Pons (tissue), 1 donor: ENCODE measurements at regions not wholly inside any gene's neighbourhood (a gene's known extent, or its start where the extent isn't known, plus 50 kb on each side); places are given as distances from the start of the nearest gene placed in this dataset.
A peak's percentile ranks its signal among the peaks of the same experiment; 100 is the strongest.

Source experiments
- DNase-seq: peaks from one replicate; pipeline ENCODE4 v3.0.0-alpha.2; 2016; ENCODE audit warnings: low spot score

DNA sequence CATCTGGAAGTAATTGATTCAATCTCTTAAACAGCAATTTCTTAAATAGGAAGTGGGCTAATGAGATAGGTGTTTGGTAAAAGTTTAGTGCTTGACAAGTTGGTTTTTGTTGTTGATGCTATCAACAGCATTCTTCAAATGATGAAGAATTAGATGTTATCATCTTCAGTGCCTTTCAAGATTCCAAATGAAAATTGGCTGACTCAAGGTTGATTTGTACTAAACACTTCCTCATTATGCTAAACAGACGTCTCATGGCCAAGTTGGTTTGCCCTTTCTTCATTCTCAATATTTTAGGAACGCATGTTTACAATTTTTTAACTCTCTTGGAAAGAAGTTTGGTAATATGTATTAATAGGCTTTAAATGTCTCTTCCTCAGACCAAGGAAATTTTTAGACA is 86.0 kb downstream of the MID1IP1 start:
- no peak for DNase-seq

DNA sequence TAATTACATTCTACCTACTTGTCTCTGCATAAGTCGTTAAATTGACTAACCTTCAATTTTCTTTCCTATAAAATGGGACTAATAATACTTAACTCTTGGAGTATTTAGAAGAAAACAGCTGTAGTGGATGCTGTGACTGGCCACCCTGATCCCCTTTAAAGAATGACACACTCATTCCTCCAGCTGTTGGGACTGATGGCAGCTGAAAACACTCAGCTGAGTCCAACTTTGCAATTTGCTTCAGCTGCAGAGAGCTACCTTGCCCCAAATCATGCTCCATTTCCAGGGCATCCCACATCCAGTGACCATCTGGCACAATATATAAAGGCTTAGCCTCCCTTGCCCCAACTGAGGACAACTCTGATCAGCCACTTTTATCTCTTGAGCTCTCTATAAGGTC is 89.1 kb downstream of the MID1IP1 start:
- no peak for DNase-seq

DNA sequence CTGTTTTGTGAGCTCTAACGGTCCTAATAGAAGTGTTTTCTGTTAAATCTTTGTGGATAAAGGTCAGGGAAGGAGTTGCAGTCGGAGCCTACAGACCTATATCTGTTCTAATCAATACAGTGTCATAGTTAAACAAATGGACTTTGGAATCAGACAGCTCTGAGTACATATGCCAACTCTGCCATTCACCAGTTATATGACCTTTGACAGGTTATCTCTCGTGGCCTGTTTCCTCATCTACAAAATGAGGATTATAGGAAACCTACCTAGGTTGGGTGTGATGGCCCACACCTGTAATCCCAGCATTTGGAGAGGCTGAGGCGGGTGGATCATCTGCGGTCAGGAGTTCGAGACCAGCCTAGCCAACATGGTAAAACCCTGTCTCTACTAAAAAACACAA is 89.7 kb downstream of the MID1IP1 start:
- DNase-seq, result no peak

DNA sequence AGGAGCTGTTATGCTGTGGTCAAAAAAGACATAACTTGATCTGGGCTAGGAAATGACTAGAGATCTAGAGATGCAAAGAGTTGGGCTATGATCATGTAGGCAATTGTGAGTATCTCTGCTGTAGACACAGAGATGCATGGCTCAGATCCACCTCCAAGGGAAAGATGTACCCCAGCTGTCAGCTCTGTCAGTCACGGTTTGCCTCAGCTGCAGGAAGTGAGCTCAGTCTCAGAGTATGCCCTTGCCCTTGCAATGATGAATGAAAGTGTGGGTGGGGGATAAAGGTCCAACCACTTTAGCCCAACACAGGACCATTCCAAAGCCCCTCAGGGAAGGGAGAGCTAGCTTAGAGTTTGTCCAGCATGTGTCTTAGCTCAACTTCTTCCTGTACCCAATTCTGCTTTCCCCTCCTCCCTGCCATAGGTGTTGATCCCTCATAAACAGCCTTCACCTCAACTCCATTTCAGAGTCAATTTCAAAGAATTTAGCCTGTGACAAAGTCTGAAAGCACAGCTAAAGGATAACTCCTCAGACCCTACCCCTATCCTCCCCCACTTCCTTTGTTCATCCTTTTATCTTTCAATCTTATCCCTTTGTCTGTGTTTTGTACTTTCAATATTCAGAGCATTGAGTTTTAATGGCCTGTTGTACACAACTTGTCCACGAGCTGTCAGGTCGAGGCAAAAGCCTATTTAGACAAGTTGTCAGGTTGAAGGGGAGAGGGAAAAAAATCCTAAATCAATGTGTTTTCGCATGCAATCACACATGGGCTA is 90.6 kb downstream of the MID1IP1 start:
- no peak for DNase-seq

DNA sequence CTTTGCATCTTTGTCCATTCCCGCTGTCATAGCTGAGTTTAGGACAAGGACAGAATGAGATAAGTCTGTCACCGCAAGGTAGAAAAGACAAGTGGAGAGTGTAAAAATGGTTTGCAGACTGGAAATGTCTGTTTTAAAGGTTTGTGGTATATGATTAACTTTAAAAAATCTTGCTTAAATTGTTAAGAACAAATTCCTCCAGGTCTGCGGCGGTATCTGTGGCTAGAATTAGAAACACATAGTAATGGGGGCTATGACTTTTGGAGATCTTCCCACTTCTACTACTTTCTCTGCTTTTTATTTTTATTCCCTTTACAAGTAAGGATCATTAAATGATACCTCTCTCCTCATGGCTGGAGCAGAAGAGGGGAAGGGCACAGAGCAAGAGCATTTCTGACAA is 92.2 kb downstream of the MID1IP1 start:
- no peak for DNase-seq

DNA sequence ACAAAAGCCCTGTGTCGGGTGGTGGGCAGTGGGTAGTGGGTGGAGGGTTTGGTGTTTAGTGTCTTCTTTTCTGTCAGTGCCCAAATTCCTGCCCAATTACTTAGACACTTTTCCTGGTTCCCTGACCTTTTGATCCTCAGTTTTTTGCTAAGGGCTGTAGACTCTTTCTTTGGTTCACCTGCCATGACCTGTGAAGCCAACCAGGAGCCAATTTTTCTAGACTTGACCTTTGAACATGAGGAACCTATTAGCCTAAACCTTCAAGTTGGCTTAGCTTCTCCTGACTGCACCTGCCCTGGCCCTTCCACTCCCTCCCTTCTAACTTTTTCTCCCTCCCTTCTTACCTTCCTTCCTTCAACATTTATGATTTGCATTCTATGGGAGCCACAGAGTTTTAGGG is 94.5 kb downstream of the MID1IP1 start:
- no peak for DNase-seq

DNA sequence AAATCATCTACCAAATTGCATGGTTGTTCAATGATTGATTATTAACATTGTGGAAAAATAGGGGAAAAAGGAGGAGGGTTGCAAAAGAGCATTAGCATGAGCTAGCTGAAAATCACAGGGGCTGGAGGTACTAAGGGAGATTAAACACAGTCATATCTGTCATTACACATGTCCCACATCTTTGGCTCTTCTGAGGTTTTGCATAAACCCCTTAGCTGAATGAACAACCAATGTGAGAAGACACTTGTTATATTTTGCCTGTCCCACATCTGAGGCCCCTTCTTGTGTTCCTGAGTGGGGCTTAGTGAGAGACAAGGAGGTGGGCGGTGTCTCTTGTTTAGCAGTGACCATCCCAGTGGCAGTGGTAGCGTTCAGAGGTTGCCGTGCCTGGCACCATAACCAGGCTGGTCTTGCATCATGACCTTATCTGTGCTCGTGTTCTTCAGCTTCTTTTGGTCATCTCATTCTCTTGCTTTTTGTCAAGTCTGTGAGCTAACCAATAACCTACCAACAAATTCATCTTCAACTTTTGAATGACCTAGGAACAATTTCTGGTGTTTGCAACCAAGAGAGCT is 95.6 kb downstream of the MID1IP1 start:
- no peak for DNase-seq

DNA sequence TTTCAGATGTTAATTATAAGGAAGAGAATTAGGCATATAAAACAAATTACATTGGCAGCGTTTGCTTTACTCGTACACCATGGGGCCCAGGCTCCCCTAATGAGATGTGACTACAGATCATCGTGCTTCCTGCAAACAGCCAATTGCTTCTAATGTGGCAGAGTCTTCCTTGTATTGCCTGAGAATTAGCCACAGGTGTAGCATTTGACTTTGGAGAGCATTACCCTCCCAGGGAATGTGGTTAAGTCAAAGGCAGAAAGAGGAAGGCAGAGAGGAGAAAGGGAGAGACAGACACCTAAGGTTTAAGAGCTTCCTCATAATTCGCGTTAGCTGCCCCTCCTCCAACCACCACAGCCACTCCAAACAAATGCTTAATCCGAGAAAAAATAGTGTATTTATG is 97.0 kb downstream of the MID1IP1 start:
- peak; percentile 1 for DNase-seq

DNA sequence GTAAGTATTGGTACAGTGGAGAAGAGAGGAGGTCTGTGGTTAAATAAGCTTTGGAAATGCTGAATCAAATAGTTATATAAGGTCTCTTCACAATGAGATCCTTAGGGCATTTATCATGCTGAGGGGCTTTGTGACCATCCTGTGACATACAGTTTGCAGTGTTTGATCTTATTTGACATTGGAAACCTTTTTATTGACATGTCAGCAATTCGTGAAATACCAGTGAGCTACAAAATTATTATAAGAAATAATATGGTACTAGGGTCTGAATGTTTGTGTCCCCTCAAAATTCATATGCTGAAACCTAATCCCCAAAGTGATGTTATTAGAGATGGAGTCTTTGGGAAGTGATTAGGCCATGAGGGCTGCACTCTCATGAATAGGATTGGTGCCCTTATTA is 98.4 kb downstream of the MID1IP1 start:
- no peak for DNase-seq

DNA sequence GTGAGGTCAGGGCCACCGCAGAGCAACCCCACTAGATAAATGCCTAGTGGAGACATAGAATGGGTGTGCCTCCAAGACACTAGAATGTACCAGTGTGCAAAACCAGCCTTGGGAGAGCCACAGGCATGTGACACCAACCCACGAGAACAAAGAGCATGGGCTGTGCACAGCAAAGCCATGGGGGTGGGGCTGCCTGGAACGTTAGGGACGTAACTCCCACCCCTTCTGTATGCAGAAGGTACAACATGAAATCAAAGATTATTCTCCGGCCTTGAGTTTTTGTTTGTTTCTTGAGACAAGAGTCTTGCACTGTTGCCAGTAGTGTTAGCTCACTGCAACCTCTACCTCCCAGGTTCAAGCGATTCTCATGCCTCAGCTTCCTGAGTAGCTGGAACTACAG is 99.5 kb downstream of the MID1IP1 start:
- no peak for DNase-seq

DNA sequence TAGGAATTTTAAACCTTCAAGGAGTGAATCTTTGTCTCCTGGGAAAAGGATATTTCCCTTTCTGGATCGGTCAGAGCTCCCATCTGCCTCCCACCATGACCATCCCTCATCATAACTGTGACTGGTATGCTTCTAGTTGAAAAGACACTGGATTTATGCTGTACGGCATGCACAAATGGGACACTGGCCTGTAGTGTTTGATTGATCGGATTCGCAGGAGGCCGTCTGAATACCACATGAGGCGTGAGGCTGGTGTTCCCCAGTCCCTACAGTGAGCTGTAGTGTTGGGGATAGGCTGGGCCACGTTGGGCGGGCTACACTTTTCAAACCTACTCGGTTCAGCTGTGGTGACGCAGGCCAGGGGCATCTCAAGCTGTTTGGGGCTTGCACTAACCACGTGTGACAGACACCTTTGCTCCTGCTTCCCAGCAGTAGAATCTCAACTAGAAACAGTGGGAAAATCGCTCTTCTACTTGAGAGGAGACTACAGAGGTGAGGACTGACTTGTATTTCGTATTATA is 101.8 kb downstream of the MID1IP1 start:
- DNase-seq, result no peak

DNA sequence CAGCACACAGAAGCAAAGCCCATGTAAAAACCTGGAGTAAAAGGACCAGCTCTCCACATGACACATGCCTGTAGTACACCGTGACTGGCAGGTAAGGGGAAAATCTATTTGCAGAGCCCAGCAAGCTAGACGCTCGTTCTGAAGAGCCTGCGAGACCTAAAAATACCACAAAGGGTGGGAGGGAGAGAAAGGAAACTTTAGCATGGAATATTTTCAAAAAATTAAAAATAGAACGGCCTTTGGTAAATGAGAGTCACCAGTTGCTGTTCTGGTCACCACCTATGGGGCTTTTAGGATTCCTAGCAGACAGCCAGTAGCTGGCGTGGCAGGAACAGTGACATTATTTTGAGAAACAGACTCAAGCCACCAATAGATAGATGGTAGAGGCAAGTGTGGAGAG is 115.5 kb downstream of the MID1IP1 start:
- no peak for DNase-seq

DNA sequence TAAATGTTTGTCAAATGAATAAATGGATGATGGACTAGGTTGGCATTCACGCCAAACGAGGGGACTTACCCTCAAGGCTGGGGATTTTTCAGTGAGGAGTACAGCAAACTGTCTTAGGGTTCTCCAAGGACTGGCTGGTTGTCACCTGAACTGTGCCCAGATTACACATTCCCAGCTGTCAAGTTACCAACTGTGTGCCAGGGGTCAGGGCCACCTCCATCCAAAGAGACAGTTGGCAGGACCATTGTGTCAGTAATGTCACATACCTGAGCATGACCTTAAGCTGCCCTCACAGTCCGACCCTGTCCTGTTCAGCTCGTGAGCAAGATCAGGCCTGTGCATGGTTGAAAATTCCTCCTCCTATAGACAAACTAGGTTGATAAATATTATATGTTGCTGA is 116.7 kb downstream of the MID1IP1 start:
- no peak for DNase-seq

DNA sequence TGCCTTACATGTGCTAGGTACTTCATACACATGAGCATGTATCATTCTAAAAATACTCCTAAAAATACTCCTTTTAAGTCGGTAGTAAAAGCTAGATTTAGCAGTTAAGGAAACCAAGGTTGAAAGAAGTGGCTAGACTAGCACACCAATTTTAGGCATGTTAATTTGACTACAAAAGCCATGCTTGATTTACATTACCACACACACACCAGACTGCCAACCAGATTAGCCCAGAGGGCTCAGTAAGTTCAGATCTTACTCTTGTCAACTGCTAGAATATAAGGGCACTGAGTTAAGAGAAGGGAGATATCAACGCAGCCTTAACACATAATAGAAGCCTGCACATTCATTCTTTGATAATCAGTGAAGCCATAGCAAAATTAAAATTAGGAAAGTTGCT is 117.9 kb downstream of the MID1IP1 start:
- no peak for DNase-seq

DNA sequence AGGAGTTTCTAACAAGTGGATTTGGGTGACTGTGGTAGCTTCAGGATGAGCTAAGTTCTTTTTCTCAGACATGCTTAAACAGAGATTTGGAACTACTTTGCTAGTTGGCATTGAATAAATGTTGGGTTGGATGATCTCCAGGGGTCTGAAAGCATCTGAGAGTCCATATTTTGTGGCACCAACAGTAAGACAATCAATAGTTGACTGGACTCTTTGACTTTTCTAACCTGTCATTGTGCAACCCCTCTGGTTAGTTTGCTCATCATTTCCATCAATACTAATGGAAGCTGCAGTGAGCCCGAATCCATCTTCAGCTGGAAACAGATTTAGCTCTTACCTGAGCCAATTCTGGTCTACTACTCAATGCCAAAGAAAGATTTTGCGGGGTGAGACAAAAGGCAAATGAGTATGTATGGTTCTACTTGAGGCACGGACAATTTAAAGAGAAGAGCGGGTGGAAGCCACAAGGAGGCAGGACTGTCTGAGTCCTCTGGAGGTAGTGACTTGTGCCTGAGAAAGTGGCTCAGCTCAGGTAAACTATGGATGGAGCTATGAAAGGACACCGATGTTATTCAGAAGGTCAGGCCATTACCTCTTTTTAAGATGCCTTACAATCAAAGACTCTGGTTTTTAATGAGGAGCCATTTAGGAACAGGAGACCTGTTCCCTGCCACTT is 118.7 kb downstream of the MID1IP1 start:
- no peak for DNase-seq

DNA sequence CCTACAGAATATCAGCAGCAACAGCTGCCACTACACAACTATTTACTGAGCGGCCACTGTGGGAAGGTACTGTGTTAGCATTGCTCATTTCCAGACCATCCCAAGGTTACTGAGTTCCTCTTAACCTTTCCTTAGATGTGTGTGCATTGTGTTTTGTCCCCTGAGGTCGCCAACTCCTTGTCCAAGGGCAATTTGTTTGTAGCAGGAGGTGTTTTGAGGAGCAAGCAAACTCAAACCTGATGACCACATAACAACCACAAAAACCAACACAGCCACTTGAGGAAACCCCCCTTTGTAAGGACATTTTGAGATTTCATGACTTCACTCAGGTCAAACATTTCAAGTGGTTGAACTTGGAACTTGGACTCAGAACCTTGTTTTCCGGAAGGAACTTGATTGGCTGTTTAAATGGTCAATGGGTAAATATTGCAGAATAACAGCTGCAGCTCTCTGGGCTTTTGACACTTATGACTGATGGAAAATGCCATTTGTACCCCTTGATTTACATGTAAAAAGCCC is 122.3 kb downstream of the MID1IP1 start:
- no peak for DNase-seq

DNA sequence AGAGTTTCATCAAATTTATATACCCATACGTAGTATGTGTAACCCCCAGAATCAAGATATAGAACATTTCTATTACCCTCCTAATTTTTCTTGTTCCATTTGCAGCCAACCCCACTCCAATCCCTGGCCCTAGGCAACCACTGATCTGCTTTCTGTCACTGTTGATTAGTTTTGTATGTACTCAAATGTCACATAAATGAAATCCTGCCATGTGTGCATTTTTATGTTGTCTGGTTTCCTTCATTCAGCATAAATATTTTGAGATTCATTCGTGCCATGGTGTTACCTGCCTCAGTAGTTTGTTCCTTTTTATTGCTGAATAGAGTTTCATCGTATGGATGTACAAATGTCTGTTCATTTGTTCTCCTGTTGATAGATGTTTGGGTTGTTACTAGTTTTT is 126.3 kb downstream of the MID1IP1 start:
- DNase-seq, result no peak

DNA sequence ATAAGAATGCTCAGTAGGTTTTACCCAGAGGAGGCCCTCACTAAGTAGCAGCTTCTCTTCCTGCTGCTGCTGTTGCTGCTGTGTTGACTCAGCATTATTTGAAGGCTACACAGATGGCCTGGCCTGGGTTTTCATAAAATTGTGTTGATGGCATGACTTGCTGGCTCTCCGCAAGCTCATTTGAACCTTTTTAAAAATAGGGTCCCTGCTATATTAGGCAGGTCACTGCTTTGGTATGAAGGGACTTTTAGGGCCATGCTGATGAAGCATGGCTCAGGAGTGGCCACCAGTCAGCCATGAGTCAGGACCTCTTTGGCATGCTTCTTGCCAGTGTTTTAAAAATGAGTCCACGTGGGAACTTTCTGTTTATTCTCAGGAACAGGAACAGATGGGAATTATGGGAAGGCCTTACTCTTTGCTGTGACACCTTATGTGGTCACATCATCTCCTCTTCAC is 128.7 kb downstream of the MID1IP1 start:
- peak; percentile 20 for DNase-seq

DNA sequence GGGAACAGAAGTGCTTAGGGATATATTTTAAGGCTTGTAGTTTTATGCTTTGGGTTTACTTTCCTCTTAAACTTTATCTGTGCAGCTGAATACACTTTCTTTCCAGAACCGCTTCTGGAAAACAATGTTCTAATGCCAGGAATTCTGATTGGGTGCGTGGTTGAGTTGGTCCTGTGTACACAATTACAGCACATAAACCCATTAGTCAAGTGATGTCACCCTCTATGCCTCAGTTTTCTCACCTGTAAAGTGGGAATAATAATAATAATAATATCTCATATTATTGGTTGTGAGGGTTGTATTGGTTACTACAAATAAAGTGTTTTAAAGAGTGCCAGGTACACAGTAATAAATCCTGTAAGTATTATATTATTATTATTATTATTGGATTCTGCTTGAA is 129.2 kb downstream of the MID1IP1 start:
- no peak for DNase-seq

DNA sequence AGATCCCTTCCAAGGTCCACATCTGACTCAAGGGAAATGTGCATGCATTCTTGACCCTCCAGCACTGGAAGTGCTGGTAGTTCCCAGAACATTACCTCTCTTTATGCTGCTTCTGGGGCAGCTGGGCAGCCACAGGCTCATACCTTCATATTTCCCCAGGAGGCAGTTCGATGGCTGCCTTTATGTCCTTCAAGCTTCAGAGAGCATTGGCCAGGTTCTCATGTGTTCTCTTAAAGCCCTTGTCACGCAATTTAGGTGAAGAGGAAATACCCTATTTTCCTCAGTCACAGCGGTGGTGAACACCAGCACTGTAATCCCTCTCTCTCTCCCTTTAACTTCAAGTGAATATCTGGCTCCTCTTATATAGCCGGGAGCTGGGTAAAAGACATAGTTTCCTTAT is 134.3 kb downstream of the MID1IP1 start:
- DNase-seq, result no peak

DNA sequence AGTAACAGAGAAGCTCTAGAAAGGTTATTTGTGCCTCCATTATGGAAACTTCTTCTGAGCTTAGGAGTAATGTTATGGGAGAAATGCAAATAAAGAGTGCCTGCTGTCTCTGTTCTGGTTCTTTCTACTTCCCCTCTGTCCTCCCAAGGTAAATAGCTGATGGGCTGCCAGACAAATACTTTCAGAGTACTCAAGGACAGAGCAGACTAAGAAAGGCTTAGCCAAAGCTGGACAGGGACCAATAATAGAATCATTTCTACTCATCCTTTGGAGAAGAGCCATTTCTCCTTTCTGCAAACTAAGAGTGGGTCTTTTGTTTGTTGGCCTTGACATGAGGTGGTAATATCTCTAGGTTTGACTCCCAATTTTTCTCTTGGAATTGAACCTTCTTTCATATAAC is 136.1 kb downstream of the MID1IP1 start:
- no peak for DNase-seq

DNA sequence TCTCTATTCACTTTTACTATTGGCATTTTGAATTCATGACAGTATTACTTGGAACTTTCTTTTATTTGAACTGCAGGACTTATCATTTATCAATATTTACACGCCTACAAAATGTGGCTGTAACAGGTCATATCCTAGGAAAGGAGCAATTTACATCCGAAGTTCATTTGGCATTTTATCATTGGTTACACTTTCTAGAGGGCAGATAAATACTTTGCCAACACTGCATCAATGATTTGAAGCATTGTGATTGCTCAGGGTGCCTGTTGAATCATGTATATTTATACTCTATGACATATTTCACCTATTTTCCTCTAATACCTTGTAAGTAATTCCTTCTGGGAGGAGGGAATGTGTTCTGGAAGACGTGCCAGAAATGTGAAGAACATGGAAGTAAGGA is 136.7 kb downstream of the MID1IP1 start:
- DNase-seq, result no peak

DNA sequence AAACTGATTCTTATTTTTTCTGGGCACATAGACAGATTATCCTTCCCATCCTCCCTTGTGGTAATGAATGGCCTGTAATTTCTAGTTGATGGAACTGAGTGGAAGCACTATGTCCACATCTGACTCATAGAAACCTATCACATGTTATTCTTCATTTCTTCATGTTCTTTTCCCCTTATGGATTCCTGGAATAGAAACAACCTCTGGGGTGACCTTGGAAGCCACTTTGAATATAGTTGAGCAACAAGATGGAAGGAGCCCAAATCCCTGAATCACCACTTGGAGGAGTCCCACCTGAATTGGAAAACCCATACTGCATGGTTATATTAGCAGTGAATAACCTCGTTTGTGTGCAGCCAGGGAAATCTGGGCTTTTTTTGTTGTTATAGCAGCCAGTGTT is 137.8 kb downstream of the MID1IP1 start:
- DNase-seq, result no peak
